ENCODE measurements at regions not wholly inside any gene's neighbourhood (a gene's known extent, or its start where the extent isn't known, plus 50 kb on each side); places are given as distances from the start of the nearest gene placed in this dataset.

DNA sequence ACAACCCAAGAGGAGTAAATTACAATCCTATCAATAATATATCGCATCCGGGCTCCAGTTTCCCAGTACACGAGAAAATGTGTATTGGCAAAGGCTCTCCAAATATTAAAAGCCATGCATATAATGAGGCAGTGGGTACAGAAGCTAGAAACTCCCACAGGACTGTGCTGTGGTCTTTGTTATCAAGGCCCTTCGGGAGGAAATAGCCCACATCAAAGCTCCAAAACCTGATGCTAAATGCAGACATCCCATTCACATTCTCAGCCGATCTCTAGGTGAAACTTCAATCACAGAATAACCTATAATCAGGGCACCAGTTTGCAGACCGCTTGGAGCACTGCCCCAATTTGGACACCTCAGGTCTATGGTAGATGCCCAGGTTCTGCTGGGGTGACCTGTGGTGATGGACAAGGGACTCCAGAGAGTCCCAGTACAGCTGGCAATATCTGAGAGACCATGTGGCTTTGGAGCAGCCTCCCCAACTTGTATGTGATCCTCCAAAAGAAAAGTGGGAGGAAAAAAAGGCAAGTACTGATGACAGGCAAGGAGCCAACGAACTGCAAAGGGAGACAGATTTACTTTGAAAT is 148.8 kb upstream of the CAMK1G start:
- WGBS (ENCODE audit: insufficient coverage, insufficient read length) = no CpG with 5 or more reads among the region's 7 CpGs
- no peak for DNase-seq (ENCODE audit: low read depth, low spot score)
- no peaks in the 10 kb centered on the region for H3K36me3 ChIP-seq (ENCODE audit: control insufficient read depth, insufficient read depth, low read length)
- no peaks in the 10 kb centered on the region; the same call in 1 of the 2 replicates for H3K27me3 ChIP-seq (ENCODE audit: control insufficient read depth, insufficient read depth, low read length)
- H3K4me3 ChIP-seq (ENCODE audit: low read length) = no peak overlapping the region
- peaks cover 12% of the 10 kb centered on the region; the same call in 1 of the 2 replicates for H3K4me1 ChIP-seq (ENCODE audit: control insufficient read depth, insufficient read depth, low read length)
- H3K9me3 ChIP-seq (ENCODE audit: control insufficient read depth, insufficient read depth, low read length) = no peaks in the 10 kb centered on the region
- no peak overlapping the region for H3K27ac ChIP-seq (ENCODE audit: low read length)

DNA sequence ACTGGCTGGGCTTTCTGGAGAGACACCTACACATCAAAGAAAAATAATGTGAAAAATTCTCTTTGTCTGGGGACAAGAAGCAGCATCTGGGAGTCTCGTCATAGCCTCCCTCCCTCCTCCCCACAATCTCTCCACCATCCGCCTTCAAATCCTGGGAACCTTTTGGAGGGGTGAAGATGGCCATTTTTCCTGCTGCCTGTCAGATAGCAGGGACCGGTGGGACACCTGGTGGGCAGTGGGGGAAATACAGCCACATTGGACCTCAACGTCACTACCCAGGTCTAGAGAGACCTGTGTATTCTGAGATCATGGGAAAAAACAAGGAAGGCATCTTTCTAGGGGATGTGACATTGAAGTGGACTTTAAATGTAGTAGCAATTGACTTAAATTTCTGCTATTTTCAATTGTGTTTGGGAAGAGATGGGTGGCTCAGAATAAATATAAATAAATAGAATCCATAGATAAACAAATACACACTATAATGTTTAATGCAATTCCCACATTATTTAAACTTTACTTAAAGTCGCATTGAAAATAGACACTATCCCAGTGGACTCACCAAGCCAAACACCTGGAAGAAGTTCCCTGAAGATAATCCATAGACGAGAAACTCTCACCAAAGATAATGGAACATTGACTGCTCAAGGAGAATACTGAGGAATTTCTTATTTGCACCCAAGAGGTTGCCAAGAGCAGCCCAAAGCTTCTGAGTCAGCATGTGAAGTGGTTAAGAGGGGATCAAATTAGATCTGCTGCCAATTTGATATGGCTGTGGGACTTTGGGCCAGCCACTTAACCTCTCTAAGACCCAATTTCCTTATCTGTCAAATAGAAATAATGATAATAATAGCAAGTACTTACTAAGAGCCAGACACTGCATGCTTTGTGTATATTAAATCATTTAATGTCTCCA is 147.6 kb upstream of the CAMK1G start:
- DNase-seq (ENCODE audit: low read depth, low spot score) = peak; percentile 87
- Histone ChIP-seq H3K27me3 (ENCODE audit: control insufficient read depth, insufficient read depth, low read length) (no peaks in the 10 kb centered on the region; the same call in 1 of the 2 replicates), H3K4me1 (ENCODE audit: control insufficient read depth, insufficient read depth, low read length) (peaks cover 12% of the 10 kb centered on the region; the same call in 1 of the 2 replicates), H3K9me3 (ENCODE audit: control insufficient read depth, insufficient read depth, low read length) (no peaks in the 10 kb centered on the region), H3K27ac (ENCODE audit: low read length) (no peak overlapping the region), H3K4me3 (ENCODE audit: low read length) (no peak overlapping the region), H3K36me3 (ENCODE audit: control insufficient read depth, insufficient read depth, low read length) (no peaks in the 10 kb centered on the region)
- WGBS (ENCODE audit: insufficient coverage, insufficient read length) = no CpG with 5 or more reads among the region's 6 CpGs

- Histone ChIP-seq H3K4me1 (ENCODE audit: control insufficient read depth, insufficient read depth, low read length) (peaks cover 1% of the 10 kb centered on the region; the same call in 1 of the 2 replicates), H3K27ac (ENCODE audit: low read length) (no peak overlapping the region), H3K4me3 (ENCODE audit: low read length) (no peak overlapping the region), H3K27me3 (ENCODE audit: control insufficient read depth, insufficient read depth, low read length) (no peaks in the 10 kb centered on the region; the same call in 1 of the 2 replicates), H3K36me3 (ENCODE audit: control insufficient read depth, insufficient read depth, low read length) (no peaks in the 10 kb centered on the region; the same call in 1 of the 2 replicates), H3K9me3 (ENCODE audit: control insufficient read depth, insufficient read depth, low read length) (no peaks in the 10 kb centered on the region)
- DNase-seq (ENCODE audit: low read depth, low spot score) = no peak
- WGBS (ENCODE audit: insufficient coverage, insufficient read length) = 100% methylated on average over 1 of the region's 3 CpGs
Observed at GRCh38 chr1:209439828-209440227, 143.7 kb upstream of the CAMK1G start.

DNA sequence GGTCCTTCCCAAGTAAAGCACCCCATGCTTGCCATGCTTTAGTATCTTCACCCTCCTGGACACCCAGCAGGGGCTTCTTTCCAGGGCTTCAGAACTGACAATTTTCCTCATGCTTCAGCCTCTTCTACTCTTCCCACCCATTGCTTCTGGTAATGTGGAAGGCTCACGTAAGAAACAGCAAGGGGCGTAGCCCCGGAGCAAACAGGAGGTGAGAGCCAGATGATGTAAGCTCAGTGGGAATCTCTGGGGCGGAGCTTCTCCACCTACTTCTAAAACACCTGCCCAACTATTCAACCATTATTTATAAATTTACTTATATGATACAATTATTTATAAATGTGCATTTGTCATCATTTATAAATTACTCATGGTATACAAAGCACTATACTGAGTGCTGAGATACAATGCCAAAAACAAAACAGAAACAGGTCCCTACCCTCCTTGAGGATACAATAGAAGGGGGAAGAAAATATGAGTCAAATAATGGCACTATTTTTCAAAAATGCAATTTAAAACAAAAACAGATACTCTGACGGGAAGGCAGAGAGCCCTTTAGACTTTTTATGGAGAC is 140.1 kb upstream of the CAMK1G start:
- no peaks in the 10 kb centered on the region for H3K9me3 ChIP-seq (ENCODE audit: control insufficient read depth, insufficient read depth, low read length)
- no peak overlapping the region for H3K4me3 ChIP-seq (ENCODE audit: low read length)
- no peaks in the 10 kb centered on the region; the same call in 1 of the 2 replicates for H3K36me3 ChIP-seq (ENCODE audit: control insufficient read depth, insufficient read depth, low read length)
- no peak overlapping the region for H3K27ac ChIP-seq (ENCODE audit: low read length)
- H3K4me1 ChIP-seq (ENCODE audit: control insufficient read depth, insufficient read depth, low read length) = no peaks in the 10 kb centered on the region
- no peaks in the 10 kb centered on the region for H3K27me3 ChIP-seq (ENCODE audit: control insufficient read depth, insufficient read depth, low read length)
- no CpG with 5 or more reads among the region's 5 CpGs for WGBS (ENCODE audit: insufficient coverage, insufficient read length)
- no peak for DNase-seq (ENCODE audit: low read depth, low spot score)

DNA sequence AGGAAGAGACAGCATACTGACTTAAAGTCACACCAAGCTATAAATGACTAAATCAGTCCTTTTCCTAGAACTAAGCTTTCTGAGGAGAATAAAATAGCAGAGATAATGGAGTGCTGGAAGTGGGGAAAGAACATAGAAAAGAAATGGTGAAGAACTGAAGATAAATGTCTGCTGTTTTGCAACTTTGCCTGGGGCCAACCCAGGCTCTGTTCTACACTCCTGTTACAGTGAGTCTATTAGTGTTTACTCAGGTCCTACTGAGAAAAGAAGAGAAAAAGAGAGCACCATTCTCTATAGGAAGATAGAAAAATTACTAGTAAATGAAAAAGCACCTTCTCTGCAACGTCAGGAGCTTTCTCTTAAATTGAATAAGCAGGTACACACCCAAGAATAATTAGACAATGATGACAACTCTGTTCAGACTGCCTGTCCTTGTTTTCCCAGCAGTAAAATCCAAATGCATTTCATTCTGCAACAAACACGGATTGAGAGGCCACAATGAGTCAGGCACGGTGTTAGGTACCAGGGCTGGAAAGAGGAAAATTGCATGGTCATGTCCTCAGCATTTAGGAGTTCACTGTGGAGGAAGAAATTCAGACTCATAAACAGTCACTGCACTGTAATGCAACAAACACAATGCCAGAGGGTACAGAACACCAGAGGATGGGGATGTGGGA is 139.4 kb upstream of the CAMK1G start:
- H3K27ac ChIP-seq (ENCODE audit: low read length) = no peak overlapping the region
- no peak overlapping the region for H3K4me3 ChIP-seq (ENCODE audit: low read length)
- no peaks in the 10 kb centered on the region for H3K9me3 ChIP-seq (ENCODE audit: control insufficient read depth, insufficient read depth, low read length)
- DNase-seq (ENCODE audit: low read depth, low spot score) = no peak
- H3K36me3 ChIP-seq (ENCODE audit: control insufficient read depth, insufficient read depth, low read length) = no peaks in the 10 kb centered on the region; the same call in 1 of the 2 replicates
- WGBS (ENCODE audit: insufficient coverage, insufficient read length) = no CpG with 5 or more reads among the region's 3 CpGs
- no peaks in the 10 kb centered on the region for H3K27me3 ChIP-seq (ENCODE audit: control insufficient read depth, insufficient read depth, low read length)
- H3K4me1 ChIP-seq (ENCODE audit: control insufficient read depth, insufficient read depth, low read length) = no peaks in the 10 kb centered on the region

GRCh38 chr1:209444961-209445360 is 138.6 kb upstream of the CAMK1G start:
- no peaks in the 10 kb centered on the region; the same call in 1 of the 2 replicates for H3K36me3 ChIP-seq (ENCODE audit: control insufficient read depth, insufficient read depth, low read length)
- no peak for DNase-seq (ENCODE audit: low read depth, low spot score)
- no peak overlapping the region for H3K27ac ChIP-seq (ENCODE audit: low read length)
- no peak overlapping the region for H3K4me3 ChIP-seq (ENCODE audit: low read length)
- H3K4me1 ChIP-seq (ENCODE audit: control insufficient read depth, insufficient read depth, low read length) = no peaks in the 10 kb centered on the region
- H3K27me3 ChIP-seq (ENCODE audit: control insufficient read depth, insufficient read depth, low read length) = no peaks in the 10 kb centered on the region
- H3K9me3 ChIP-seq (ENCODE audit: control insufficient read depth, insufficient read depth, low read length) = no peaks in the 10 kb centered on the region
- WGBS (ENCODE audit: insufficient coverage, insufficient read length) = no CpG with 5 or more reads among the region's 3 CpGs

- H3K27ac ChIP-seq (ENCODE audit: low read length) = no peak overlapping the region
- no peaks in the 10 kb centered on the region; the same call in 1 of the 2 replicates for H3K36me3 ChIP-seq (ENCODE audit: control insufficient read depth, insufficient read depth, low read length)
- H3K9me3 ChIP-seq (ENCODE audit: control insufficient read depth, insufficient read depth, low read length) = no peaks in the 10 kb centered on the region
- no peaks in the 10 kb centered on the region for H3K4me1 ChIP-seq (ENCODE audit: control insufficient read depth, insufficient read depth, low read length)
- DNase-seq (ENCODE audit: low read depth, low spot score) = no peak
- H3K4me3 ChIP-seq (ENCODE audit: low read length) = no peak overlapping the region
- H3K27me3 ChIP-seq (ENCODE audit: control insufficient read depth, insufficient read depth, low read length) = no peaks in the 10 kb centered on the region
- no CpG with 5 or more reads among the region's 5 CpGs for WGBS (ENCODE audit: insufficient coverage, insufficient read length)
Observed at GRCh38 chr1:209445576-209445975, 137.9 kb upstream of the CAMK1G start.

- Histone ChIP-seq H3K4me1 (ENCODE audit: control insufficient read depth, insufficient read depth, low read length) (no peaks in the 10 kb centered on the region), H3K36me3 (ENCODE audit: control insufficient read depth, insufficient read depth, low read length) (no peaks in the 10 kb centered on the region; the same call in 1 of the 2 replicates), H3K27ac (ENCODE audit: low read length) (no peak overlapping the region), H3K9me3 (ENCODE audit: control insufficient read depth, insufficient read depth, low read length) (no peaks in the 10 kb centered on the region), H3K4me3 (ENCODE audit: low read length) (no peak overlapping the region), H3K27me3 (ENCODE audit: control insufficient read depth, insufficient read depth, low read length) (no peaks in the 10 kb centered on the region)
- no peak for DNase-seq (ENCODE audit: low read depth, low spot score)
- WGBS (ENCODE audit: insufficient coverage, insufficient read length) = no CpG with 5 or more reads among the region's 1 CpG
Observed at GRCh38 chr1:209446356-209446755, 137.2 kb upstream of the CAMK1G start.

GRCh38 chr1:209454340-209454994 is 129.0 kb upstream of the CAMK1G start:
- H3K9me3 ChIP-seq (ENCODE audit: control insufficient read depth, insufficient read depth, low read length) = no peaks in the 10 kb centered on the region
- no peak overlapping the region for H3K4me3 ChIP-seq (ENCODE audit: low read length)
- peaks cover 2% of the 10 kb centered on the region; the same call in 1 of the 2 replicates for H3K4me1 ChIP-seq (ENCODE audit: control insufficient read depth, insufficient read depth, low read length)
- no peak overlapping the region for H3K27ac ChIP-seq (ENCODE audit: low read length)
- DNase-seq (ENCODE audit: low read depth, low spot score) = no peak
- no peaks in the 10 kb centered on the region for H3K27me3 ChIP-seq (ENCODE audit: control insufficient read depth, insufficient read depth, low read length)
- H3K36me3 ChIP-seq (ENCODE audit: control insufficient read depth, insufficient read depth, low read length) = no peaks in the 10 kb centered on the region
- no CpG with 5 or more reads among the region's 2 CpGs for WGBS (ENCODE audit: insufficient coverage, insufficient read length)
